Vagina (tissue), 2 donors: ENCODE measurements at regions not wholly inside any gene's neighbourhood (a gene's known extent, or its start where the extent isn't known, plus 50 kb on each side); places are given as distances from the start of the nearest gene placed in this dataset.
"Not testable (repeated sequence)": the region's sequence is repeated elsewhere in the genome, so short reads cannot be mapped to it uniquely, and the experiment has no call there.

Source experiments
- DNase-seq, 2 donors: peaks; one replicate each; pipeline ENCODE4 v3.0.0-alpha.2; 2017; ENCODE audit errors: extremely low spot score in 2 of 2
- H3K27ac ChIP-seq: fragments of 200-600 bp; sonication (generic); one replicate; pipeline ENCODE4 v1.5.1; 2019
- H3K27me3 ChIP-seq: fragments of 200-600 bp; sonication (generic); one replicate; pipeline ENCODE4 v1.5.1; 2019
- H3K36me3 ChIP-seq, 2 donors: fragments of 200-600 bp; sonication (generic); one replicate each; pipeline ENCODE4 v1.5.1; 2017 to 2019
- H3K4me1 ChIP-seq: fragments of 200-600 bp; sonication (generic); one replicate; pipeline ENCODE4 v1.5.1; 2019
- H3K4me3 ChIP-seq, 2 donors: fragments of 200-600 bp; sonication (generic); 1 replicate in 1 of 2; 2 replicates in 1 of 2; pipeline ENCODE4 v1.5.1; 2016 to 2019
- H3K9me3 ChIP-seq: fragments of 200-600 bp; sonication (generic); one replicate; pipeline ENCODE4 v1.5.1; 2019
- POLR2A ChIP-seq, 2 donors: fragments of 450-650 bp; IDR thresholded peaks; one replicate each; pipeline ENCODE4 v1.6.1; 2017; ENCODE audit warnings: antibody characterized with exemption in 2 of 2, mild to moderate bottlenecking in 2 of 2, moderate library complexity in 2 of 2
- POLR2AphosphoS5 ChIP-seq, 2 donors: sonication (generic); formaldehyde crosslinking; IDR thresholded peaks; one replicate each; pipeline ENCODE4 v1.9.0; 2017; ENCODE audit warnings: antibody characterized with exemption in 2 of 2, mild to moderate bottlenecking in 2 of 2, low read depth in 1 of 2; ENCODE audit not compliant: insufficient read depth in 1 of 2
- intact Hi-C: fragments of 100-400 bp; cut with DNase I; formaldehyde crosslinking; loops from one replicate; pipeline ENCODE4 v1.15.1; 2023
- TF ChIP-seq, protein P1 (sequence below), 3 experiments: fragments of 450-650 bp in 2 of 3; fragments of 200-600 bp in 1 of 3; sonication (generic) in 1 of 3; IDR thresholded peaks; one replicate each; pipeline ENCODE4 v1.5.1; 2017 to 2019; ENCODE audit warnings: antibody characterized with exemption in 3 of 3, mild to moderate bottlenecking in 2 of 3, moderate library complexity in 2 of 3

DNA sequence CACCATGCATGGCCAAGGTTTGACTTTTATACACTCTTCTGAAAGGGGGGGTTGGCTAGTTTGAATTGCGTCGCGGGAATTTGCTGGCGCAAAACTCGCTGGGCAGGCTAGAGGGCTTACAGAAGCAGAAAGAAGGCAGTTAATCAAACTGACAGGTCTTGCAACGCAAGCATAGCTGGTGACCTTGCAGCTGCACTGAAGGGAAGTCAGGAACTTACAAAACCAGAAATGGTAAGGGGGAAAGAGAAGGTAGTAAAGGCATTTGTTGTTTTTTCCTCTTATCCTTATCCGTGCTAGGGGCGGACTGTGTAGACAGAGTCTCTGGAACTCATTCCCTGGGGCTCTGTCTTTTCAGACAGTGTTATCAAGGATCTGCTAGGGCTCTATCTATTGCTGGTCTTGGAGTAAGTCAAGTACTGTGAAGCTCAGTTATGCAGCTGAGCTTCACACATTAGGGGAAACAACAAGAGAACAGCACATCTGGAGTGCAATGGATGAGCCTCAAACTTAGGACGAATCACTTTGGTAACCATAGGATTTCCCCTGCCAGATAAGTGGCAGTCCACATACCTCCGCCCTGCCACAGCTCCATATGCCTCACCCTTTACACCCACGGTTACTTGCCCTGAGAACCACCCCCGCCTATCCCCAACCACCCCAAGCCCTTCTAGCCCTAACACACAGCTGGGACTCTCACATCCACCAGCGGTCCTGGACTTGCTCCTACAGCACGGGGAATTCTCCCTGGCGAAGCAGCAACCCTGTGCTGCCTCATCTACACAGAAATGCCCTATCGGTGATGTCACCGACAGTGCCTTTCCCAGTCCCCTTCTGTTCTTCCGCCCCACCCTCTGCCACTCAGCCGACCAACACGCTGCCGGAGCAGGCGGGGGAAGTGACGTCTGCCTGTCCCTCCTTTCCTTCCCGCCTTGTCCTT, 251.4 kb downstream of the FAM72C start:
- no peak overlapping the region for H3K4me3 ChIP-seq
- H3K9me3 ChIP-seq, result no peaks in the 10 kb centered on the region
- no peaks in the 10 kb centered on the region for H3K36me3 ChIP-seq
- H3K27me3 ChIP-seq, result no peaks in the 10 kb centered on the region
- no peaks in the 10 kb centered on the region for H3K4me1 ChIP-seq
- intact Hi-C loops, result no loop called here
- TF ChIP-seq, protein P1, sequence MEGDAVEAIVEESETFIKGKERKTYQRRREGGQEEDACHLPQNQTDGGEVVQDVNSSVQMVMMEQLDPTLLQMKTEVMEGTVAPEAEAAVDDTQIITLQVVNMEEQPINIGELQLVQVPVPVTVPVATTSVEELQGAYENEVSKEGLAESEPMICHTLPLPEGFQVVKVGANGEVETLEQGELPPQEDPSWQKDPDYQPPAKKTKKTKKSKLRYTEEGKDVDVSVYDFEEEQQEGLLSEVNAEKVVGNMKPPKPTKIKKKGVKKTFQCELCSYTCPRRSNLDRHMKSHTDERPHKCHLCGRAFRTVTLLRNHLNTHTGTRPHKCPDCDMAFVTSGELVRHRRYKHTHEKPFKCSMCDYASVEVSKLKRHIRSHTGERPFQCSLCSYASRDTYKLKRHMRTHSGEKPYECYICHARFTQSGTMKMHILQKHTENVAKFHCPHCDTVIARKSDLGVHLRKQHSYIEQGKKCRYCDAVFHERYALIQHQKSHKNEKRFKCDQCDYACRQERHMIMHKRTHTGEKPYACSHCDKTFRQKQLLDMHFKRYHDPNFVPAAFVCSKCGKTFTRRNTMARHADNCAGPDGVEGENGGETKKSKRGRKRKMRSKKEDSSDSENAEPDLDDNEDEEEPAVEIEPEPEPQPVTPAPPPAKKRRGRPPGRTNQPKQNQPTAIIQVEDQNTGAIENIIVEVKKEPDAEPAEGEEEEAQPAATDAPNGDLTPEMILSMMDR (IDR thresholded peaks at IDR 0.05), result no peak
- TF ChIP-seq POLR2A (IDR thresholded peaks at IDR 0.05) (no peak), POLR2AphosphoS5 (IDR thresholded peaks at IDR 0.05; ENCODE audit: insufficient read depth in 1 of 2, low read depth in 1 of 2) (no peak)
- H3K27ac ChIP-seq, result no peak overlapping the region
- no peak for DNase-seq

DNA sequence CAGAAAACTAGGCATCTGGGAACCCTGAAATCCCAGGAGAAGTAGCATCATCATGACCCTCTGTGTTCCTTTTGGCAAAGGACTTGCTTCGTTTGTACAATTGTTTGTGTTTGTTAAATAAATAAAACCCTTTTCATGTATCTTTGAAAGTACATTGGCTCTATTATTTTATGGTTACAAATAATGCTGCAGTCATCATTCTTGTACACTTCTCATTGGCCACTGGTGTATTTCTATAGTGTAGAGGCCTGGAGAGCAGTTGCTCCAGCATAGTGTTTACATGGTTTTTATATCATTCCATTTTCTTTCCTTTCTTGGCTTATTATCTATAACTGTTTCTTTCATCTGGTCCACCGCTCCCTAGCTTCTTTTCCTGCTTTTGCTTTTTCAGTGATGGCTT, 253.3 kb downstream of the FAM72C start:
- no peak for DNase-seq
- intact Hi-C loops, result no loop called here
- Histone ChIP-seq H3K9me3 (no peaks in the 10 kb centered on the region), H3K4me3 (no peak overlapping the region), H3K27ac (no peak overlapping the region), H3K4me1 (no peaks in the 10 kb centered on the region), H3K36me3 (no peaks in the 10 kb centered on the region), H3K27me3 (no peaks in the 10 kb centered on the region)
- TF ChIP-seq, protein P1 (IDR thresholded peaks at IDR 0.05), result no peak
- TF ChIP-seq POLR2AphosphoS5 (IDR thresholded peaks at IDR 0.05; ENCODE audit: insufficient read depth in 1 of 2, low read depth in 1 of 2) (no peak), POLR2A (IDR thresholded peaks at IDR 0.05) (no peak)

DNA sequence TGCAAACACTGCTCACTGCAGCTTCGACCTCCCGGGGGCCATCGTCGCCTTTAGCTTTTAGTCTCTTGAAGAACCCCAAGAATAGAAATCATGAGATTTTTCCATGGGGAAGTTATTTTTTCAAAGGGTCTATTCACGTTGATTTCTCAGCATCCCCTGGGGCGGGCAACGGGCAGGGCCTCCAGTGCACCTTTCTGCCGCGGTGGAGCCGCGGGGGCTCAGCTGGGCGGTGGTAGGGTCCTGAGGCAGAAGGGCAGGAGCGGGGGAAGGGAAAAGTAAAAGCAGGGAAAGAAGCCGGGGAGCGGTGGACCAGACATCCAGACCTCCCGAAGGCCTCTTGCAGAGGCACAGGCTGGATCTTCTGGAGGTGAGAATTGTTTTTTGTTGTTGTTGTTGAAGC, 253.8 kb downstream of the FAM72C start:
- intact Hi-C loops, result no loop called here
- no peaks in the 10 kb centered on the region for H3K9me3 ChIP-seq
- H3K27me3 ChIP-seq, result no peaks in the 10 kb centered on the region
- H3K4me3 ChIP-seq, result no peak overlapping the region
- no peak for TF ChIP-seq POLR2AphosphoS5 (IDR thresholded peaks at IDR 0.05; ENCODE audit: insufficient read depth in 1 of 2, low read depth in 1 of 2)
- no peak for TF ChIP-seq POLR2A (IDR thresholded peaks at IDR 0.05)
- TF ChIP-seq, protein P1 (IDR thresholded peaks at IDR 0.05), result no peak
- H3K27ac ChIP-seq, result no peak overlapping the region
- no peaks in the 10 kb centered on the region for H3K36me3 ChIP-seq
- H3K4me1 ChIP-seq, result no peaks in the 10 kb centered on the region
- DNase-seq, result no peak

DNA sequence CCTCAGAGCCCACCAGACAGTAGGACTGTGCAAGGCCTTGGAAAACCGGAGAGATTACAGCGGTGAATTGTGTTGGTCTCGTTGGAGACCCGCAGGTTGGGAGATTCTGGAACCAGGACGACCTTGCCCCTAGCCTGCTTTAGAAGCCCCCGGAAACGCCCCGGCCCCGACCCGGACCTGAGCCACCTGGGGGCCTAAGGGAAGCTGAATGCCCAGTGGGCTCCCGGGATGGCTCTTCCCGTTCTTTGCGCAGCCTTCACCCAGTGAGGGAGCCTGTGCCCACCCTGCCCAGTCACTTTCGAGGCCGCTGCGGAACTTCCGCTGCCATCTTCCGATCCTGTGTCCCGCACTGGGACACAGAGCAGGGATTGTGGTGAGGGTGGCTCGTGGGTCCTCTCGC, 254.4 kb downstream of the FAM72C start:
- no peaks in the 10 kb centered on the region for H3K27me3 ChIP-seq
- TF ChIP-seq POLR2A (IDR thresholded peaks at IDR 0.05), result no peak
- TF ChIP-seq, protein P1 (IDR thresholded peaks at IDR 0.05), result no peak
- TF ChIP-seq POLR2AphosphoS5 (IDR thresholded peaks at IDR 0.05; ENCODE audit: insufficient read depth in 1 of 2, low read depth in 1 of 2), result no peak
- no peak for DNase-seq
- H3K9me3 ChIP-seq, result no peaks in the 10 kb centered on the region
- H3K4me1 ChIP-seq, result no peaks in the 10 kb centered on the region
- H3K27ac ChIP-seq, result no peak overlapping the region
- intact Hi-C loops, result no loop called here
- no peak overlapping the region for H3K4me3 ChIP-seq
- H3K36me3 ChIP-seq, result no peaks in the 10 kb centered on the region

DNA sequence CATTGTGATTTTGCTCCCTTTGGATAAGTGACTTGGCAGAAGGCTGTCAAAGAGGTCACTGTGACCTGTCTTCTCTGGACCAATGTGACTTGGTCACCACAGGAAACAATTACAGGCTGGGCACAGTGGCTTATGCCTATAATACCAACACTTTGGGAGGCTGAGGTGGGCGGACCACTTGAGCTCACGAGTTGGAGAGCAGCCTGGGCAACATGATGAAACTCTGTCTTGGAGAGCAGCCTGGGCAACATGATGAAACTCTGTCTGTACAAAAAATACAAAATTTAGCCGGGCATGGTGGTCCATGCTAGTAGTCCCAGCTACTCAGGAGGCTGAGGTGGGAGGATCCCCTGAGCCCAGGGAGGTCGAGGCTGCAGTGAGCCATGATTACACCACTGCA, 256.9 kb downstream of the FAM72C start:
- DNase-seq, H3K27me3 ChIP-seq, intact Hi-C loops: not testable (repeated sequence)

More for the DNA sequence above, 256.9 kb downstream of the FAM72C start:
- not testable (repeated sequence) for H3K27ac ChIP-seq, H3K36me3 ChIP-seq, H3K4me3 ChIP-seq, H3K4me1 ChIP-seq, H3K9me3 ChIP-seq
